NCI-H510A (cell line): ENCODE measurements at regions not wholly inside any gene's neighbourhood (a gene's known extent, or its start where the extent isn't known, plus 50 kb on each side); places are given as distances from the start of the nearest gene placed in this dataset.
"Not testable (repeated sequence)": the region's sequence is repeated elsewhere in the genome, so short reads cannot be mapped to it uniquely, and the experiment has no call there.

Experiments used
- DNase-seq: peaks from one replicate; lab custom pipeline; 2025; lab: John Stamatoyannopoulos, UW

DNA sequence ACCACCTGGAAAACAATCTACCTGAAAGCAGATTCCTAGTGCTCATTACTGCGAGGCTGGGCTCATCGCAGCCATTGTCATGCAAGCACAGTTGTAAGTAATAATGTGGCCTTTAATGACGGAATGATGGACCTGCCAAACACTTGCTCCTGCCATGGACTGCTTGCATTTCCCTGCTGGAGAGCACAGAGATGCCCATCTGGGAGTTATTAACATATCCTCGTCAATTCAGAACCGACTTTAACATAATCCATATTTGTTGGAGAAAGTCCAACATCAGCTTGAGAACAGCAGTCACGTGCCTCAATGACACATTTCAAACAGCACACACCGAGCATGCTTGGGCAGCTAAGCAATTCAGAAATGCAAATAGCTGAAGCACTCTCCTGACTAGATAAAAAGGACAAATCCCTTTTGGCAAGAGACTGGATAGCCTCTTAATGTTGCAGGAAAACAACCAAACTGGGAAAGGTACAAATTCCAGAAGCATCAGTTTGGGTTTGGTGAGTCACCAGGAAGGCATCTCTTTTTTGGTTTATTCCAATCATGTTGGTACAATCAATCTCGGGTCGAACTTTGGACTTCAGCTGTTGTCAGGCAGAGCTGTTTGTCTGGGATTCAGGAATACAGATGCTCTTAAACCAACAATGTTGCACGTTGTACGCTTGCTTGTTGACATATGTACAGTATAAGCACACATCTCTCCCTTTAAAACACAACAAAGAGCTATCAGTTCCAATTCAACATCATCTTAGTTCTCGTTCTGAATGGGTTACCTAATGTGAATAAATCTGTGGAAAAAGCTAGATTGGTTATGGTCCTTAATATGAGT, 395.8 kb downstream of the LNPK start:
- peak; percentile 55 for DNase-seq

DNA sequence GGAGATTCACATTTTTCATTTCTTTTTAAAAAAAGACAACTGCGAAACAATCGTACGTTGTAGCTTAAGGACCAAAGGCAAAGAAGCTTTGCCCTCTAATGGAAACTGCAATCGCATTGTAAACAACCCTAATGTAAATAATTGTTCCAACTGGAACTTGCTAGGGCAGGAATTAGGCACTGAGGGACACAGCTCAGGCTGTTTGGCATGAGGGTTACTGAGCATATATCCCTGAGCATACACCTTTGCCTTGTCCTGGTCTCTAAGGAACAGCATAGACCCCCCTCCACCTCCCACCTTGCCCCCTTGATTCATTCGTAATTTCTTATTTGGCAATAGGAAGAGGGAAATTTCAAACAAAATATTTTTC, 396.4 kb downstream of the LNPK start:
- no peak for DNase-seq

DNA sequence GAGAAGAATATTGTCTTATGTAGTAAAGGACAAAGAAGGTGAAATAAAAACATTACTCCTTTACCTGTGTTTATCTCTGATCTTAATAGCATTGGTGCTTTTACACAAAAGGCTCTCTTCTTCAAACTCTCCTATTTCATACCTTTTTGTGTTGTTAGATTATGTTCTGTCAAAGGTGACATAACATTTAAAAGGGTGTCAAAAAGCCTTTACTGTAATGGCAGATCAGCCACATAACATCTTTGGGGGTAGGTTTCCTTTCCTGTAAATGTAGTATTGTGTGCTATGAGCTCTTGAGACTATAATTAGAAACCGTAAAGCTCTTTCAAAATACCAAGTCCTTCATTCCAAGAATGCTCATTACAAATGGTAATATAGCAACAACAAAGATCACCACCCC, 400.1 kb downstream of the LNPK start:
- DNase-seq, result no peak

DNA sequence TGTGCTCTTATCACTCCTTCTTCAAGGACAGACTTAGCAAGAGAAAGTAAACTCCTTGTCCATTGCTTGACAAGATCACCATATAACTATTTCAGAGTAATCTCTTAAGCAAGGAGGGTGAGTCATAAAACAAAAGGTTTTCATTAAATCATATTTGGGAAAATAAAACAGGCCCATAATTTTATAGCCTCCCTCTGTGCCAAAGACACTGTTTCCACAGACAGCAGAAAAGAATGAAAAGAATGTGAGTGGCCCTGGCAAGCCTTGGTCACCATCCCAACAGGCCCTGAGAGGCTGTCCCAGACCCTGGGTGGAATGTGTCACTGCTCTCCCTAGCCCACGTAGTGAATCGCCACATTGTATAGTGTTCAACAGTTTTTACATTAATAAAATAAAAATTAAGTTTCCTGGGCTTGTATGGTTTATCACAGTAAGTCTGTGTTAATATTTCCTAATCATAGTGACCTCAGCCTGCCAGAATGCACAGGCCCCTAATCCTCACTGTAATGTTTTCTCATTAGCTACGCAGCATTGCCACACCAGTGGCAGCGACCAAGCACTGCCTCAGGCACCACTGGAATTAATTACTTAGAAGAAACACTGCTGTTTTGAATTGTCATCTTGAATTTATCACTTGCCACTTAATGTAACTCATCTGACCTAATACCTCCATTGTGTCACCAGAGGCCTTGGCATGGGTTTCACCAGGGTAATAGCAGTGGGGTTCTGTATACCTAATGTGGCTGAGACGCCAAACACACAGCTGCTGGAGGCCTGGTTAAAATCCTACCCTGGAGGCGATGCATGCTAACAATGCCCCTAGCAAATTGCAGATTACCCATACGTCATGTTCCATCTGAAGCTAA, 401.9 kb downstream of the LNPK start:
- no peak for DNase-seq

DNA sequence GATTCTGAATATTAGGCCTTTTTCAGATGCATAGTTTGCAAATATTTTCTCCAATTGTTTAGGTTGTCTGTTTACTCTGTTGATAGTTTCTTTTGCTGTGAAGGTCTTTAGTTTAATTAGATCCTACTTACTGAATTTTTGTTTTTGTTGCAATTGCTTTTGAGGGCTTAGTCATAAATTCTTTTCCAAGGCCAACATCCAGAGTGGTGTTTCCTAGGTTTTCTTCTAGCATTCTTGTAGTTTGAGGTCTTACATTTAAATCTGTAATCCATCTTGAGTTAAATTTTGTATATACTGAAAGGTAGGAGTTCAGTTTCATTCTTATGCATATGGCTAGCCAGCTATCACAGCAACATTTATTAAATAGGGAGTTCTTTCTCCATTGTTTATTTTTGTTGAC, 404.8 kb downstream of the LNPK start:
- DNase-seq, result no peak

DNA sequence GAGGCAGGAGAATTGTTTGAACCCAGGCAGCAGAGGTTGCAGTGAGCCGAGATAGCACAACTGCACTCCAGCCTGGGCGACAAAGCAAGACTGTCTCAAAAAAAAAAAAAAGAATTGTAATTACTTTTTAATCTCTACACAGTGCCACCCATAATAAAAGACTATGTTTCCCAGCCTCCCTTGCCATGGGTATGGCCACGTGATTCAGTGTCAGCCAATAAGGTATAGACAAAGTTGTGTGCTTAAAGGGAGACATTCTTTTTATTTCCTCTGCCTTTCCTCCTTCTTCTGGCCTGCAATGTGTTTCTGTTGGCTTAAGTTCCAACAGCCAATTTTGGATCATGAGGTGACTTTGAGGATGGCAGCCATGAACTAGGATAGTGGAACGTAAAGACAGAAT, 406.9 kb downstream of the LNPK start:
- no peak for DNase-seq

DNA sequence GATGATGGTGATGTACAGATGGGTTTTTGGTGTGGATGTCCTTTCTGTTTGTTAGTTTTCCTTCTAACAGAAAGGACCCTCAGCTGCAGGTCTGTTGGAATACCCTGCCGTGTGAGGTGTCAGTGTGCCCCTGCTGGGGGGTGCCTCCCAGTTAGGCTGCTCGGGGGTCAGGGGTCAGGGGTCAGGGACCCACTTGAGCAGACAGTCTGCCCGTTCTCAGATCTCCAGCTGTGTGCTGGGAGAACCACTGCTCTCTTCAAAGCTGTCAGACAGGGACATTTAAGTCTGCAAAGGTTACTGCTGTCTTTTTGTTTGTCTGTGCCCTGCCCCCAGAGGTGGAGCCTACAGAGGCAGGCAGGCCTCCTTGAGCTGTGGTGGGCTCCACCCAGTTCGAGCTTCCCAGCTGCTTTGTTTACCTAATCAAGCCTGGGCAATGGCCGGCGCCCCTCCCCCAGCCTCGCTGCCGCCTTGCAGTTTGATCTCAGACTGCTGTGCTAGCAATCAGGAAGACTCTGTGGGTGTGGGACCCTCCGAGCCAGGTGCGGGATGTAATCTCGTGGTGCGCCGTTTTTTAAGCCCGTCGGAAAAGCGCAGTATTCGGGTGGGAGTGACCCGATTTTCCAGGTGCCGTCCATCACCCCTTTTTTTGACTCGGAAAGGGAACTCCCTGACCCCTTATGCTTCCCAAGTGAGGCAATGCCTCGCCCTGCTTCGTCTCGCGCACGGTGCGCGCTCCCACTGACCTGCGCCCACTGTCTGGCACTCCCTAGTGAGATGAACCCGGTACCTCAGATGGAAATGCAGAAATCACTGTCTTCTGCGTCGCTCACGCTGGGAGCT, 408.2 kb downstream of the LNPK start:
- DNase-seq, result not testable (repeated sequence)

DNA sequence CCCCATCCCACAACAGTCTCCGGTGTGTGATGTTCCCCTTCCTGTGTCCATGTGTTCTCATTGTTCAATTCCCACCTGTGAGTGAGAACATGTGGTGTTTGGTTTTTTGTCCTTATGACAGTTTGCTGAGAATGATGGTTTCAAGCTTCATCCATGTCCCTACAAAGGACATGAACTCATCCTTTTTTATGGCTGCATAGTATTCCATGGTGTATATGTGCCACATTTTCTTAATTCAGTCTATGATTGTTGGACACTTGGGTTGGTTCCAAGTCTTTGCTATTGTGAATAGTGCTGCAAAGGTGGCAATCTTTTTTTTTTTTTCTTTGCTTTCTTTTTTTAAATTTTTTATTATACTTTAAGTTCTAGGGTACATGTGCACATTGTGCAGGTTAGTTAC, 406.7 kb upstream of the ATP5MC3 start:
- DNase-seq, result not testable (repeated sequence)

DNA sequence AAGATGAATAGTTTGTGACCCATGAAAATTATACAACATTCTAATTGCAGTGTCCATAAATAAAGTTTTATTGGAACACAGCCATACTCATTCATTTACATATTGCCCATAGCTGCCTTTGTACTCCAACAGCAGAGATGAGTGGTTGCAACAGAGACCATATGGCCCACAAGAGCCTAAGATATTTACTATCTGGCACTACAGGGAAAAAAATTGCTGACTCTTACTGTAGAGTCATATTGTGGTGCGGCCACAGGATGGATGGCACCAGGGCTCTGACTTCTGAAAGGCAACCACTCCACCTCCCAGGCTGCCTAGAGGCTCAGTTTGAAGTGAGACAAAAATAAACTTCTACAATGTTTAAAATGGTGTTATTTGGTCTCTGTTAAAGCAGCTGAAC, 404.0 kb upstream of the ATP5MC3 start:
- no peak for DNase-seq

DNA sequence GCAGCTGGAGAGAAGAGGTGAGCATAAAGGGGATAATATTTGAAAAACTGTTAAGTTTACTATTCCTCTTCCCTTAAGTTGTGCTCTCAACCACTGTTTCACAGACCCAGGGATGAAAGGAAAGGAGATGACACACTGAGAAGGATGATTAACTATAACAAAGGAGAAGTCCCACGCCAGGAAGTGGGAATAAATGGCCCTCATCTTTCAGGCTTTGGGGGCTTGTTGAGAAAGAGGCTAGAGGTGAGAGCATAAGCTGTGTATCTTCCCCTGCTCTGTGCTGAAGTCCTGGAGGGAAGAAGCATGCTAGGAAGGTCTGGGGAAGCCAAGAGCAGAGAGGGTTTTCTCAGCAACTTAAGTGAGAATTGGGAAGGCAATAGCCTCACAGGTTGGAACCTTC, 399.1 kb upstream of the ATP5MC3 start:
- no peak for DNase-seq

DNA sequence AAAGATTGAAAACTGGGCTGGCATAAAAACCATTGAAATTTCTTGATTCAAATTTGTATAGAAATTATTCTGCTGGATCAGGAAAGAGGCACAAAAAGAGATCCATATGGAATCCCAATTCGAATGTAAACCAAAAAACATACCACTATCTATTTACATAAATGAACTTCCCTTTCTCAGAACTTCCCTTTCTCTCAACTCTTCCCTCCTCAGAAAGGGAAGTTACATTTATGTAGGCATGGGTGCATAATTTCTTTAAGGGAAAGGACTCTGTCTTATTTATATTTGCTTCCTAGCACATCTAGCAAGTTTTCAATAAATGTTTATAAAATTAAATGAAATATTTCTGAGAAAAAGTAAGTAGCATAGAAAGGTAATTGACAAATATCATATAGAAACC, 398.1 kb upstream of the ATP5MC3 start:
- no peak for DNase-seq

DNA sequence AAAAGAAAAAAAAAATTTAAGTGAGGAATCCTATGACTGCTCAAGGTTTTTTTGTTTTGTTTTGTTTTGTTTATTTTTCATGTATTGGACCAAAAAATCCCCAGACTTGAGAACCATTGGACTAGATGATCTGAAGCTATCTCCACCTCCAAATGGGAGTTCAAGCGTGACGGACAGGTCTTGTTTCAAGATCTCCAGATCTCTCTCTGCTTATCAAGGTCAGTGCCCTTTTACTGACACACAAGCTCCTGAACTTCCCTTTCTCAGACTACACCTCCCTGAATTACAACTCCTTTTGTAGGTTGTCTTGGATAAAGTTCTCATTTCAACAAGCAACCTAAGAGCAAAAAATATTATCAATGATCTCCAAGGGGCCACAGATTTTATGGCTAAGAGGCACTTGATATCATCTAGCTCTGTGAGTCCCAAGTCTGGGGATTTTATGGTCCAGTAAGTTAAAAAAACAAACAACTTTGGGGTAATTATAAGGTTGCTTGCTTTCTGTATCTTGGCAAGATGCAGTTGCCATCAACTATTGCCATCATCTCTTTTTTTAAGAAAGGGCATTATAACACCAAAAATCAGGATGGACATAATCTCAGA, 396.0 kb upstream of the ATP5MC3 start:
- DNase-seq, result no peak

DNA sequence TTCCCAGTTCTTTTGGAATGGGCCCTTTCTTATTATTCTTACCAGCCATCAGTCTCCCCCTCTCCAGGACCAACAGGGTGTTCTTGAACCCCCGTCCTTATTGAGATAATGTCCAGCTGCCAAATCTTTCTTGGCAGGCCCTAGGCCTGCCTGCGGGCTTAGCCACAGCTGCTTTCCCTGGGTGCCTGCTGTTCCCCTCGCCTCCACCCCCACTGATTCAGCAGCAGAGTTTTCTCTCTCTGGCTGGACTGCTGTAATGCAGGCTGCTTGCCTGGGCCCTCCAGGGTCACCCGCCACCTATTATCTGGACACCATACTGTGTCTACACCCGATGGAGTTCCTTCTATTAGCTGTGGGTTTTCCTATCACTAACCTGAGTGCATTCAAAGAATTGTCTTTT, 395.4 kb upstream of the ATP5MC3 start:
- no peak for DNase-seq

DNA sequence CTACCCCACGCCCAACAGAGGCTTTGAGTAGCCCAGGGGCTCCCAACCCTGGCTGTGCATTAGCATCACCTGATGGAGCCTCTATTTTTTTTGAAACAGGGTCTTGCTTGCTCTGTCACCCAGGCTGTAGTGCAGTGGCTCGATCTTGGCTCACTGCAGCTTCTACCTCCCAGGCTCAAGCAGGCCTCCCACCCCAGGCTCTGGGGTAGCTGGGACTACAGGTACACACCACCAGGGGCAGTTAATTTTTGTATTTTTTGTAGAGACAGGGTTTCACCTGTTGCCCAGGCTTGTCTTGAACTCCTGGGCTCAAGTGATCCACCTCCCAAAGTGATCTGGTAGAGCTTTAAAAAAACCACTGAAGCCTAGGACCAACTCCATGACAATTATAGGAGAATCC, 394.8 kb upstream of the ATP5MC3 start:
- DNase-seq, result no peak

DNA sequence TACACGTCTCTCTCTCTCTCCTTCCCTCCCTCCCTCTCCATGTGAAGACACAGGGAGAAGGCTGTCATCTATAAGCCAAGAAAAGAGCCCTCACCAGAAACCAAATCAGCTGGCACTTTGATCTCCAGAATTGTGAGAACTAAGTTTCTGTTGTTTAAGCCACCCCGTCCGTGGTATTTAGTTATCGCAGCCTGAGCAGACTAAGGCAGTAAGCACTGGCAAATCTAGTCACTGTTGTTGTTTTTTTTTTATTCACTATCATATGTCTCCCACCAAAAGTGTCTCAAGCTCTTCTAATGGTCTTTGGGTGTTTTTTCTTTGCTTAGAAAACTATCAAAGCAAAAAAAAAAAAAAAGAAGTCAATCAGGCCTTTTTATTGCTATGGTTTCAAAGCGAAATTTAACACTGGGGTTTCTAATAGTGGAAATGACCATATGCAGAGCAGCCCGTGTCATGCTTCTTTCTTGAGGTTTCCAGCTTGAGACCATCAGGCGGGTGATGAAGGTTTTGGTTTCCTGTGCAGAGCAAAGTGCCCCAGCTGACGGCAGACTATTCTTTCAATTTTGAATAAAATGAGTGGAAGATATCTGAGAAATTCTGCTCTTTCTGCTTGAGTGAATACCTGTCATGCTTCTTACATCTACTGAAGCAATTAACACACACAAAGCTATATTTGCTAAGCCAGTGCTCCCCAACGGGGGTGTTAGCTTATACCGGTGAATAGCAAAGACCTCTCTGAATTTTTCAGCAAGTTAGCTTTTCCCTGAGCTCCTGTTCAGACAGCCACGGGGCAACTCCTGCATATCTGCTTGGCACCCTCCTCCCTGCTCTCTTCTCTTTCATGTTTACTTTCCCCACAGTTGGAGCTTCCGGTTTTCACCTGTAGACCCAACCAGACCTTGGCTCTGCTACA, 394.1 kb upstream of the ATP5MC3 start:
- DNase-seq, result no peak

DNA sequence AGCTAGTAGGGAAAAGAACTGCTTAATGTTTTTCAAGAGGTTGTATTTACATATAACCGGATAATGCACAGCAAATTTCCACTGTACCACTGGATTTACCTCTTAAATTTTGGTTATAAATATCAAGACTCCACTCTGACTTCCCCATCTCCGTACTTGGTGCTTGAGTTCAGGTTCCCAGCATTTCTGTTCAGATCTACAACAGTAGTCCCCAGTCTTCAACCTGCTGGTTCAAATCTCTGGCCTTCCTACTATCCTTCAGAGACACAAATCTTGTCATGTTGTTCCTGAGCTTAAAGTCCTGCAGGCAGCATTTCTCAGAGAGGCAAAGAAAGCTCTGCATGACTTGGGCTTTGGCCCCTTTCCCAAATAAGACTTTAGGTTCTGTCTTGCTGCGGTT, 392.6 kb upstream of the ATP5MC3 start:
- no peak for DNase-seq

DNA sequence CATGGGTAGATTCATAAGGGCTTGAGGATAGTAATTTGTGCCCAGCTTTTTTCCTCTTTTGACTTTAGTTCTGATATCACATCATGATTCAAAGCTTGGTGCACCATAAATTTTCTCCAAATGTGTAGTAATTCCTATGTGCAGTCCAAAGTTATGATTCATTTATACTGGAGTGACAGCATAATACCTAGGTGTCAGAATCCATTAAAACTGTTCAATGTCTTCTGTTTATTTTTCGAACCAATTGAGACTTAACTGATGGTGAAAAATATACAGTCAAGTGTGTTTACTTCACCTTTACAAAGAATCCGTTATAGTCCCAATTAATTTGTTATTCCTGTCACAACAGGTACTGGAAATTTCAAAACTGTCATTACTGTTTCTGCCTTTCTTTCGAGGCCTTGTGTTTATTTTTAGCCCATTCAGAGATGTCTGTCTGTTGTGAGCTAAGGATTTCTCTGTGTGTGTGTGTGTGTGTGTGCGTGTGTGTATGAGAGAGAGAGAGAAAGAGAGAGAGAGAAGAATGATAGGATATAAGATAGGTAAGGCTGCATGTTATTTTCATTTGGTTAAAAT, 389.7 kb upstream of the ATP5MC3 start:
- DNase-seq, result no peak

DNA sequence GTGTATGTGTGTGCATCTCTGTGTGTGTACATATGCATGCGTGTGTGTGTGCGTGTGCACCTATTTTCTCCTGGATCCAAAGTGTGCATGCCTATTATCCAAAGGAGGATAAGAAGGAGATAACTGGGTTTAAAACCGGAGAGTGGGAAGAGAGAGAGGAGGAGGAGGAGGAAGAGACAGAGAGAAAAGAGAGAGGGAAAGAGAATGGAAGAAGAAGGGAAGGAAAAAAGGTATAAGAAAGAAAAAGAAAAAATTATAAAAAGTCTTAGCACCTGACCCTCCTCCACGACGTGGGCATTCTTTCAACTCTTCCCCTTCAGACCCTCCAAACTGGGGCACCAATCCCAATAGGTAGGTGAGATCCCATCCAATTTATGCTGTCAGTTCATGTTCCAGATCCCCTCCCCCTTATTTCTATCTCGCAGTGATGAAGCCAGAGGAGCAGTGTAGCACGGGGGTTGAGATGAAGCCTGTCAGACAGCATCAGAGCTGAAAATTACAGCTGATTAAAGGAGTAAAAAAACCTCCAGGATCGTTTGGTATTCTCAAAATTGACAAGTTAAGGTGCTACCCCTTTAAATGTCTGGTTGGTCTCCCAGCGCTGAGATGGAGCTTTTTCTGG, 386.7 kb upstream of the ATP5MC3 start:
- no peak for DNase-seq

DNA sequence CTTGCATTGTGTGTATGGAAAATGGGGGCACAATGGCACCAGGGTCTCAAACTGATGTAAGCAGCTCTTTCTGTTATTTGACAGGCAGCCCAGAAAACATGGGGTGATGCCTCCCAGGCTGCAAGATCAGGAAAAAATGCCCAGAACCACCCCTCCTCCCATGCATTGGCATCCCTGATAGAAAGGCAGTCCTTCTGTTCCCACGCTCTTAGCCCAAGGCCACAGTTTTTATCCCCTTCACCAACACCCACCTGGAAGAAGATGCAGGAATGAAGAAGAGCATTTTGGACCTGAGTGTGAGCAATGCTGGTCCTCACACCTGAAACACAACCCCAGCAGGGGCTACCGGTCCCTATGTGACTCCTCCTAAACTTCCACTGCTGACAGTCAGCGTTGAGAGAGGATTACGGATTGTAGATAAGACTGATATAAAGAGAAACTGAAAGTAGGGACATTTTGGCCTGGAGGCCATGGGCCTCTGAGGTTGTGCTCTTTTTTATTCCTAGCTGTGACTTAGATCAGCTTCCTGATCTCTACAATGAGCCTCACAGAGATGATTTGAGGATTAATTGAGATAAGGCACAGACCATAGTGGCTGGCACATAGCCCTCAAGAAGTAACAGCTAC, 386.0 kb upstream of the ATP5MC3 start:
- no peak for DNase-seq
